Uterus (tissue), 3 donors: ENCODE measurements at regions not wholly inside any gene's neighbourhood (a gene's known extent, or its start where the extent isn't known, plus 50 kb on each side); places are given as distances from the start of the nearest gene placed in this dataset.

ENCODE experiments used
- DNase-seq, 2 donors: peaks; one replicate each; pipeline ENCODE4 v3.0.0-alpha.2; 2019 to 2020
- H3K27ac ChIP-seq, 2 donors: fragments of 200-600 bp; sonication (generic); 1 replicate in 1 of 2; 2 replicates in 1 of 2; pipeline ENCODE4 v1.5.1; 2016 to 2018
- H3K27me3 ChIP-seq, 2 donors: fragments of 200-600 bp; sonication (generic); one replicate each; pipeline ENCODE4 v1.5.1; 2018 to 2019; ENCODE audit warnings: control low read depth in 1 of 2
- H3K36me3 ChIP-seq, 2 donors: fragments of 200-600 bp; sonication (generic); one replicate each; pipeline ENCODE4 v1.5.1; 2019; ENCODE audit warnings: control low read depth in 1 of 2
- H3K4me1 ChIP-seq, 2 donors: fragments of 200-600 bp; sonication (generic); one replicate each; pipeline ENCODE4 v1.5.1; 2018 to 2019; ENCODE audit warnings: control low read depth in 1 of 2
- H3K4me3 ChIP-seq, 2 donors: fragments of 200-600 bp; sonication (generic); 1 replicate in 1 of 2; 2 replicates in 1 of 2; pipeline ENCODE4 v1.5.1; 2018 to 2019; ENCODE audit warnings: mild to moderate bottlenecking in 1 of 2
- H3K9me3 ChIP-seq, 2 donors: fragments of 200-600 bp; sonication (generic); one replicate each; pipeline ENCODE4 v1.5.1; 2019; ENCODE audit warnings: control low read depth in 1 of 2
- CTCF ChIP-seq, 4 experiments: fragments of 200-600 bp in 2 of 4; fragments of 450-650 bp in 2 of 4; sonication (generic) in 2 of 4; IDR thresholded peaks; one replicate each; pipeline ENCODE4 v1.5.1; 2016 to 2019; ENCODE audit warnings: antibody characterized with exemption in 4 of 4, mild to moderate bottlenecking in 2 of 4, moderate library complexity in 1 of 4
- POLR2A ChIP-seq, 2 donors: fragments of 450-650 bp; IDR thresholded peaks; one replicate each; pipeline ENCODE4 v1.6.1; 2016; ENCODE audit warnings: antibody characterized with exemption in 2 of 2, mild to moderate bottlenecking in 1 of 2, moderate library complexity in 1 of 2
- intact Hi-C: fragments of 100-400 bp; cut with DNase I; formaldehyde crosslinking; loops from one replicate; pipeline ENCODE4 v1.15.1; 2023; ENCODE audit warnings: low total_unique reads
- donor health status: DM: yes; HTN: yes; CAD: no.

DNA sequence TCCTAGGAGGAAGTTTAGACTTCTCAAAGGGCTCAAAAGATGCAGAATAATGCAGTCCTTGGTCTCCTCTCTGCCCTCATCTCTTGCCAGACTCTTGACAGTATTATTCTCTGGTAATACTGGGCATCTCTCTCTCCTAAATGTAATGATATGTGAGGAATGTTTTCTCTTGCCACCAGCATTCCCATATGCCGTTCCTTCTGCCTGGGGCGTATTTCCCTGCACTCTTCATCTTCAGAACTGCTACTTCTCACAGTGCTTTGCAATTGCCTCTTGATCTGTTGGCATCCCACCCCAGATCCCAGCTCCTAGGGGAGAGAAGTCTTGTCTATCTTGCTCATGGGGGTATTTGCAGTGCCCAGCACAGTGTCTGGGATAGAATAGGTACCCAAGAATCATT is 107.4 kb downstream of the RASSF10 start:
- TF ChIP-seq CTCF (IDR thresholded peaks at IDR 0.05) (no peak), POLR2A (IDR thresholded peaks at IDR 0.05) (no peak)
- Histone ChIP-seq H3K4me3 (no peak overlapping the region), H3K27ac (no peak overlapping the region), H3K4me1 (no peaks in the 10 kb centered on the region), H3K36me3 (no peaks in the 10 kb centered on the region), H3K27me3 (no peaks in the 10 kb centered on the region), H3K9me3 (no peaks in the 10 kb centered on the region)
- intact Hi-C loops = no loop called here
- DNase-seq = no peak

- Histone ChIP-seq H3K27ac (no peak overlapping the region), H3K4me1 (no peaks in the 10 kb centered on the region), H3K27me3 (no peaks in the 10 kb centered on the region), H3K9me3 (no peaks in the 10 kb centered on the region), H3K36me3 (no peaks in the 10 kb centered on the region), H3K4me3 (no peak overlapping the region)
- intact Hi-C loops = no loop called here
- DNase-seq = no peak
- TF ChIP-seq CTCF (IDR thresholded peaks at IDR 0.05) = no peak
- TF ChIP-seq POLR2A (IDR thresholded peaks at IDR 0.05) = no peak
Measured at GRCh38 chr11:13117344-13117743, 108.2 kb downstream of the RASSF10 start.

DNA sequence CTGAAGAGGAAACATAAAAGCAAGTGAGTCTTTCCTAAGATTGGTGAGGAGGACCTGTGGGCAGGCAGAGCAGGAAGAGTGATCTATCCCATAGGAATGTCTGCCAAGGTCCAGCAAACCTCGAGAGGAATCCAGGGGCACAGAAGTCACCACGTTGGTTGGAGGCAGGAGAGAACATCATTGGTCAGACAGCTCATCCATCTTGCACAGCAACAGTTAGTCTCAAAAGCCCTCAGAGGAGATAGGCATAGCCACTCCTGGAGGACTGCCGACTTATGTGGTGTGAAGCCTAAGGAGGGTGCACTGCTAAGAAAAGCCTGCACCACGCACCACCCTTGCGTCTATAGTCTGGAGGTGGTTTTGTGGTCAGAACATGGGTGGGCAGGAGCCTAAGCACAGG is 109.1 kb downstream of the RASSF10 start:
- Histone ChIP-seq H3K27ac (no peak overlapping the region), H3K9me3 (no peaks in the 10 kb centered on the region), H3K27me3 (no peaks in the 10 kb centered on the region), H3K4me3 (no peak overlapping the region), H3K4me1 (no peaks in the 10 kb centered on the region), H3K36me3 (no peaks in the 10 kb centered on the region)
- intact Hi-C loops = no loop called here
- DNase-seq = no peak
- TF ChIP-seq POLR2A (IDR thresholded peaks at IDR 0.05) = no peak
- TF ChIP-seq CTCF (IDR thresholded peaks at IDR 0.05) = no peak

DNA sequence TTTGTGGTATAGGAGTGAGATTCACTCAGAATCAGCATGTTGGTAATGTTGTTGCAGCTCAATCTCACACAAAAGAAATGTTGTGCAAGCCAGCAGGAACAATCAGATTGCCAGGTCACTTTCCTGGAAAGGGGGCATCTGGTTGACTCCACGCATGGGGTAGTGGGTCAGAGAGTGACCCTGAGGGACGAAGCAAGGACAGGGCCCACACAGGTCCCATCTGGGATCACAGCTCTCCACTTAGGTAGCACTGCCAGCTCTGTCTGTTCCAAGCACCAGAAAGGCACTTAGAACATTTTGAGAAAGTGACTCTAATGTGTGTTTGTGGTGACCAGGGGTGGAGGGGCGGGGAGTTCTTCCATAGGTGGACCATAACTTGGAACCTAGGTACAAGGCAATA is 109.5 kb downstream of the RASSF10 start:
- H3K27me3 ChIP-seq = no peaks in the 10 kb centered on the region
- TF ChIP-seq POLR2A (IDR thresholded peaks at IDR 0.05) = no peak
- H3K4me3 ChIP-seq = no peak overlapping the region
- no peak overlapping the region for H3K27ac ChIP-seq
- H3K9me3 ChIP-seq = no peaks in the 10 kb centered on the region
- DNase-seq = no peak
- no peaks in the 10 kb centered on the region for H3K4me1 ChIP-seq
- H3K36me3 ChIP-seq = no peaks in the 10 kb centered on the region
- intact Hi-C loops = no loop called here

DNA sequence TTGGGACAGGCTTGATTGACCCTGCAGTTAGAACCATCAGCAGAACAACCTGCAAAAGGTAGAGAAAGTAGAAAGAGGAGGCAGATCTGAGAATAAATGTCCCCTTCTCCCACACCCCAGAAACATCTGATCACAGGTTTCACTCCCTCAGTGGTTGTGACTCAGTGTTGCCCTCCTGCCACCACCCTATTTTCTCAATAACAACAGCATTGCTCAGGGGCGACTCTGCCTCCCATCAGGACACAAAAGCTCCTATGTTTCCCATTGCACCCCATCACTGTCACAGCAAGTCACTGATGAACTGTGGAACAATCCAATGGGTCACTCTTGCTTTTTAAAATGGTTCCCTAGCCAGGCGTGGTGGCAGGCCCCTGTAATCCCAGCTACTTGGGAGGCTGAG is 110.2 kb downstream of the RASSF10 start:
- Histone ChIP-seq H3K9me3 (no peaks in the 10 kb centered on the region), H3K27ac (no peak overlapping the region), H3K4me1 (no peaks in the 10 kb centered on the region), H3K27me3 (no peaks in the 10 kb centered on the region), H3K36me3 (no peaks in the 10 kb centered on the region), H3K4me3 (no peak overlapping the region)
- intact Hi-C loops = no loop called here
- DNase-seq = no peak
- TF ChIP-seq POLR2A (IDR thresholded peaks at IDR 0.05) (no peak), CTCF (IDR thresholded peaks at IDR 0.05) (no peak)

DNA sequence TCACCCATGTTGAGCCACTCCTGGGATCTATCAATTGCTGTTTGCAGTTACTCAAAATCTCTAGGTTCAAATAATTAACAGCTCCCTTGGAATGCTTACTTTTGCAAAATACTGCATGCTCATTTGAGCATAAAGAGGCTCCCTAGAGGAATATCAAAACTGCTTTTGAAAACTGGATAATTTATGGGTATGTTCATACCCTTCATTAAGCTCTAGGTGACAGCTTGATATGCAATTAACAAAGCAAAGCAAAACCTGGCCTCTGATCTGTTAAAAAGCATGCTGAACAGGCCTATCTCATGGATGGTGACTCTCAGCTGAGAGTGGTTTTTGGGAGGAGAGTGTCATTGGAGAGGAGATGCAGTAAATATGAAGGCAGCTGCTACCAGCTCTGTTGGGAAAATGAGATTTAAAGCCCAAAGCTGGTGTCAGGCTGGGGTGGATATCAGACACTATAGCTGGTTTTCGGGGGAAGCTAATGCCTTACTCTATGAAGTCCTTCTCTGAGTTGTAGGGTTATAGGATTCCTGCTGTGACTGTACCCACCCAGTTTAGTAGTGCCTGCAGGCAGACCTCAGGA is 110.9 kb downstream of the RASSF10 start:
- DNase-seq = no peak
- TF ChIP-seq POLR2A (IDR thresholded peaks at IDR 0.05) (no peak), CTCF (IDR thresholded peaks at IDR 0.05) (no peak)
- H3K27ac ChIP-seq = no peak overlapping the region
- H3K36me3 ChIP-seq = no peaks in the 10 kb centered on the region
- intact Hi-C loops = no loop called here
- no peak overlapping the region for H3K4me3 ChIP-seq
- no peaks in the 10 kb centered on the region for H3K9me3 ChIP-seq
- no peaks in the 10 kb centered on the region for H3K4me1 ChIP-seq
- no peaks in the 10 kb centered on the region for H3K27me3 ChIP-seq
